Keratinocyte (primary cell): ENCODE measurements at regions not wholly inside any gene's neighbourhood (a gene's known extent, or its start where the extent isn't known, plus 50 kb on each side); places are given as distances from the start of the nearest gene placed in this dataset.

ENCODE experiments used
- DNase-seq: peaks from one replicate; pipeline ENCODE4 v3.0.0-alpha.2; 2011; ENCODE audit warnings: low read depth, missing footprints, low spot score
- FAIRE-seq: peaks from 2 replicates; lab custom pipeline; 2011; peaks lifted over from hg19 to GRCh38; lab: Jason Lieb, UNC
- H2AFZ ChIP-seq: 2 replicates; pipeline ENCODE4 v1.6.0; 2012; ENCODE audit warnings: low read length, control low read depth, inconsistent platforms; ENCODE audit not compliant: control insufficient read depth
- H3K27ac ChIP-seq: 2 replicates; pipeline ENCODE4 v1.5.1; 2011; ENCODE audit warnings: low read length; ENCODE audit not compliant: control insufficient read depth, insufficient read depth
- H3K27me3 ChIP-seq: 3 replicates; pipeline ENCODE4 v1.6.0; 2011; ENCODE audit warnings: low read length; ENCODE audit not compliant: control insufficient read depth, insufficient read depth; ENCODE audit errors: extremely low read depth
- H3K36me3 ChIP-seq, 2 experiments: 2 replicates in 1 of 2; 3 replicates in 1 of 2; pipeline ENCODE4 v1.5.1; 2011; ENCODE audit warnings: low read length in 2 of 2, mild to moderate bottlenecking in 1 of 2; ENCODE audit not compliant: control insufficient read depth in 2 of 2, insufficient read depth in 2 of 2; ENCODE audit errors: extremely low read depth in 1 of 2
- H3K4me1 ChIP-seq: 3 replicates; pipeline ENCODE4 v1.5.1; 2011; ENCODE audit warnings: low read length; ENCODE audit not compliant: control insufficient read depth, insufficient read depth; ENCODE audit errors: extremely low read depth
- H3K4me2 ChIP-seq: 3 replicates; pipeline ENCODE4 v1.6.0; 2011; ENCODE audit warnings: low read depth, low read length; ENCODE audit not compliant: control insufficient read depth, insufficient read depth; ENCODE audit errors: extremely low read depth
- H3K4me3 ChIP-seq, 3 experiments: fragments of 200-600 bp in 1 of 3; sonication (generic) in 1 of 3; 2 replicates in 2 of 3; 3 replicates in 1 of 3; pipeline ENCODE4 v1.5.1; 2011 to 2016; ENCODE audit warnings: low read length in 3 of 3, mild to moderate bottlenecking in 3 of 3, control low read depth in 2 of 3, inconsistent platforms in 1 of 3, low read depth in 1 of 3, mixed read lengths in 1 of 3, mixed run types in 1 of 3, moderate library complexity in 1 of 3; ENCODE audit not compliant: control insufficient read depth in 2 of 3, insufficient read depth in 2 of 3; ENCODE audit errors: extremely low read depth in 1 of 3
- H3K79me2 ChIP-seq: 2 replicates; pipeline ENCODE4 v1.6.0; 2012; ENCODE audit warnings: low read length; ENCODE audit not compliant: control insufficient read depth, insufficient read depth
- H3K9ac ChIP-seq: 3 replicates; pipeline ENCODE4 v1.6.0; 2011; ENCODE audit warnings: low read length; ENCODE audit not compliant: control insufficient read depth, insufficient read depth; ENCODE audit errors: extremely low read depth
- H3K9me1 ChIP-seq: 3 replicates; pipeline ENCODE4 v1.6.0; 2011; ENCODE audit warnings: low read length; ENCODE audit not compliant: control insufficient read depth, insufficient read depth; ENCODE audit errors: extremely low read depth
- H3K9me3 ChIP-seq: 2 replicates; pipeline ENCODE4 v1.5.1; 2012; ENCODE audit warnings: low read depth, low read length; ENCODE audit not compliant: control insufficient read depth
- H4K20me1 ChIP-seq: 3 replicates; pipeline ENCODE4 v1.6.0; 2011; ENCODE audit warnings: low read length; ENCODE audit not compliant: control insufficient read depth, insufficient read depth; ENCODE audit errors: extremely low read depth
- EZH2 ChIP-seq: IDR thresholded peaks from one replicate; pipeline ENCODE4 v1.6.1; 2012; ENCODE audit warnings: inconsistent platforms, mild to moderate bottlenecking, low read length, moderate library complexity
- dilution Hi-C: fragments of 300-500 bp; cut with MboI; formaldehyde crosslinking; loops from one replicate; pipeline ENCODE4 v1.7.0; 2020; ENCODE audit warnings: low sequenced_read_pairs; ENCODE audit not compliant: extremely low pct_ligation_motif_present
- TF ChIP-seq, protein P1 (sequence below), 3 experiments: IDR thresholded peaks in 1 of 3; conservative IDR thresholded peaks in 1 of 3; optimal IDR thresholded peaks in 1 of 3; 2 replicates in 2 of 3; 3 replicates in 1 of 3; pipeline versions ENCODE3 to v1.5.1; 2011; ENCODE audit warnings: low read length in 3 of 3, mild to moderate bottlenecking in 3 of 3, moderate library complexity in 2 of 3, control low read depth in 1 of 3, inconsistent platforms in 1 of 3; ENCODE audit not compliant: insufficient read depth in 2 of 3; ENCODE audit errors: extremely low read depth in 1 of 3

GRCh38 chr5:119304439-119305211, 51.2 kb upstream of the TNFAIP8 start:
- no peak for TF ChIP-seq EZH2
- TF ChIP-seq, protein P1, sequence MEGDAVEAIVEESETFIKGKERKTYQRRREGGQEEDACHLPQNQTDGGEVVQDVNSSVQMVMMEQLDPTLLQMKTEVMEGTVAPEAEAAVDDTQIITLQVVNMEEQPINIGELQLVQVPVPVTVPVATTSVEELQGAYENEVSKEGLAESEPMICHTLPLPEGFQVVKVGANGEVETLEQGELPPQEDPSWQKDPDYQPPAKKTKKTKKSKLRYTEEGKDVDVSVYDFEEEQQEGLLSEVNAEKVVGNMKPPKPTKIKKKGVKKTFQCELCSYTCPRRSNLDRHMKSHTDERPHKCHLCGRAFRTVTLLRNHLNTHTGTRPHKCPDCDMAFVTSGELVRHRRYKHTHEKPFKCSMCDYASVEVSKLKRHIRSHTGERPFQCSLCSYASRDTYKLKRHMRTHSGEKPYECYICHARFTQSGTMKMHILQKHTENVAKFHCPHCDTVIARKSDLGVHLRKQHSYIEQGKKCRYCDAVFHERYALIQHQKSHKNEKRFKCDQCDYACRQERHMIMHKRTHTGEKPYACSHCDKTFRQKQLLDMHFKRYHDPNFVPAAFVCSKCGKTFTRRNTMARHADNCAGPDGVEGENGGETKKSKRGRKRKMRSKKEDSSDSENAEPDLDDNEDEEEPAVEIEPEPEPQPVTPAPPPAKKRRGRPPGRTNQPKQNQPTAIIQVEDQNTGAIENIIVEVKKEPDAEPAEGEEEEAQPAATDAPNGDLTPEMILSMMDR (optimal IDR thresholded peaks at IDR 0.05 in 1 of 3, IDR thresholded peaks at IDR 0.05 in 1 of 3, conservative IDR thresholded peaks at IDR 0.05 in 1 of 3; ENCODE audit: extremely low read depth in 1 of 3, insufficient read depth in 2 of 3, low read length in 3 of 3), result no peak
- no peak overlapping the region for H3K27ac ChIP-seq
- no peaks in the 10 kb centered on the region for H3K36me3 ChIP-seq
- no peak overlapping the region for H3K4me2 ChIP-seq
- H3K4me3 ChIP-seq, result no peak overlapping the region
- no peaks in the 10 kb centered on the region for H3K9me1 ChIP-seq
- H3K79me2 ChIP-seq, result no peaks in the 10 kb centered on the region
- DNase-seq, result no peak
- no peak overlapping the region for H3K9ac ChIP-seq
- dilution Hi-C loops, result no loop called here
- peaks cover 39% of the 10 kb centered on the region for H3K4me1 ChIP-seq
- H3K9me3 ChIP-seq, result no peaks in the 10 kb centered on the region
- FAIRE-seq, result no peak
- no peaks in the 10 kb centered on the region for H3K27me3 ChIP-seq
- H4K20me1 ChIP-seq, result no peaks in the 10 kb centered on the region
- H2AFZ ChIP-seq, result peak overlapping the region; percentile 4
